ENCODE measurements at regions not wholly inside any gene's neighbourhood (a gene's known extent, or its start where the extent isn't known, plus 50 kb on each side); places are given as distances from the start of the nearest gene placed in this dataset.

DNA sequence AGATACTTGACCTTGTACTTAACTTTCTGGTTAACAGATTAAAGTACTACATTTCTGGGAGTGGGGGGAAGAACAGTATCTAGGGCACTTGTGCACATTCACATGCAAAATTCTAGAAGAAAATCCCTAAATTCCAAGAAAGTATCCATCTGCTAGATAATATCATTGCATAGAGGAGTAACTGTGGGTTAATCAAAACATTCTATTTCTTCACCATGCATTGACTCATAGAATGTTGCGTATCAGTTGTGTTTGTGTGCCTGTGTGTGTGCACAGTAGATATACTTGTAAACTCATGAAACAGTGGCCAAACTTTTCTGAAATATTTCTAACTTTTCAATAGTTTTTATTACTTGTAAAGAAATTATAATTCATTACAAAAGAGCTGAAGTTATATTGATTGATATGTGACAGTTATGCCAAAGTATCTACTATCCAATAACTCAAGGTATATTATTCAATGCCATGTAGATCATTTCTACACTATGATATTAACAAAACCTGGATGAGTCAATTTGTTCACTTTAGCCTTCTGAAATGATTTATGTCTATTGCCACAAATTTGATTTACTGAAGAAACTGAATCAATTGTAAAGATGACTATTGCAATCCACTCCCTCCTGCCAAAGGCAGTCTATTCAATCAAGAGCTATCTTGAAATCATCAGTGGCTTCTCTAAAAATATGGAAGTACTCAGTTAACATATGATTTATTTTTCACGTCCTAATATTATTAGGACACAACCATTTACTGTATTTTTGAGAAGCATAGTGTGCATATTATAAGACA is 756.7 kb upstream of the ARGLU1 start:
- Histone ChIP-seq H3K4me1 (no peaks in the 10 kb centered on the region), H3K27me3 (ENCODE audit: low read depth) (no peaks in the 10 kb centered on the region), H3K4me3 (no peak overlapping the region), H3K27ac (no peak overlapping the region), H3K9me3 (no peaks in the 10 kb centered on the region), H3K36me3 (no peaks in the 10 kb centered on the region)
- DNase-seq (no peak), ATAC-seq (no peak)
- TF ChIP-seq, protein P1, sequence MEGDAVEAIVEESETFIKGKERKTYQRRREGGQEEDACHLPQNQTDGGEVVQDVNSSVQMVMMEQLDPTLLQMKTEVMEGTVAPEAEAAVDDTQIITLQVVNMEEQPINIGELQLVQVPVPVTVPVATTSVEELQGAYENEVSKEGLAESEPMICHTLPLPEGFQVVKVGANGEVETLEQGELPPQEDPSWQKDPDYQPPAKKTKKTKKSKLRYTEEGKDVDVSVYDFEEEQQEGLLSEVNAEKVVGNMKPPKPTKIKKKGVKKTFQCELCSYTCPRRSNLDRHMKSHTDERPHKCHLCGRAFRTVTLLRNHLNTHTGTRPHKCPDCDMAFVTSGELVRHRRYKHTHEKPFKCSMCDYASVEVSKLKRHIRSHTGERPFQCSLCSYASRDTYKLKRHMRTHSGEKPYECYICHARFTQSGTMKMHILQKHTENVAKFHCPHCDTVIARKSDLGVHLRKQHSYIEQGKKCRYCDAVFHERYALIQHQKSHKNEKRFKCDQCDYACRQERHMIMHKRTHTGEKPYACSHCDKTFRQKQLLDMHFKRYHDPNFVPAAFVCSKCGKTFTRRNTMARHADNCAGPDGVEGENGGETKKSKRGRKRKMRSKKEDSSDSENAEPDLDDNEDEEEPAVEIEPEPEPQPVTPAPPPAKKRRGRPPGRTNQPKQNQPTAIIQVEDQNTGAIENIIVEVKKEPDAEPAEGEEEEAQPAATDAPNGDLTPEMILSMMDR (IDR thresholded peaks at IDR 0.05): no peak
- intact Hi-C loops (cut with DNase I): no loop called here

DNA sequence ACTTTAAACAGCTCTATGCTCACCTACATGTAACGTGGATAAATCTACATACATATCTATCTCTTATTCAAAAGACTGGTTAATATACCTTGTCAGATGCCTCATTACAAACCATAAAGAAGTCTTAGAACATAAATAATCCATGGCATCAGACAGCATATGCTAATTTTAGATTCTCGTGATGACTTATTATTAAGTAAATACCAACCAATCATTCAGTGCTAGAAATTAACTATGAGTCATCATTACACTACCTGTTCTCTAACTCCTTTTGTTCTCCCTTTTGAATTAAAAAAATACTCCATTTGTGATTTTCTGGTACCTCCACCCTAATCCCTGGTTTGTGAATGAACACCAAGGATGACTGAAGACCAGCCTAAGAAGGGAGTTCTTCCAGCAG is 754.3 kb upstream of the ARGLU1 start:
- Histone ChIP-seq H3K4me1 (no peaks in the 10 kb centered on the region), H3K36me3 (no peaks in the 10 kb centered on the region), H3K4me3 (no peak overlapping the region), H3K27me3 (ENCODE audit: low read depth) (no peaks in the 10 kb centered on the region), H3K9me3 (no peaks in the 10 kb centered on the region), H3K27ac (no peak overlapping the region)
- ATAC-seq (no peak), DNase-seq (no peak)
- intact Hi-C loops (cut with DNase I): no loop called here
- TF ChIP-seq, protein P1 (IDR thresholded peaks at IDR 0.05): no peak

DNA sequence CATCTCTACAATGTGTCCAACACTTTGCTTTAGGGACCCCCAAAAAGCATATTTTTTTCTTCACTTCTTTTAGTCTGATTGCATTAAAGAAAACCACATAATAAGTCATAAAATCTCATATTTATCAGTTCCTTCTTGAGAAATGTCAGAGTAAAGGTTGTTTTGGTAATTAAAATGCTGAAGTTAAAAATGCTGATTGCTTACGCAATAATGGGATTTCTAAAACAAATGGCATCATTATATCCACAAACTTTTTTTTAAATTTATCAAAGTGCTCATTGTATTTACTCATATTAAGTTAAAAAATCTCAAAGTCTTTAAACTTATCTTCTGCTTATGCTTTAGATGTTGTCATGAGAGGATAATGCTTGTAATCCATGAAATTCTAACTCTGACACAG is 737.2 kb upstream of the ARGLU1 start:
- intact Hi-C loops (cut with DNase I): no loop called here
- no peak for DNase-seq
- Histone ChIP-seq H3K27ac (no peak overlapping the region), H3K4me1 (no peaks in the 10 kb centered on the region), H3K27me3 (ENCODE audit: low read depth) (no peaks in the 10 kb centered on the region), H3K36me3 (no peaks in the 10 kb centered on the region), H3K9me3 (no peaks in the 10 kb centered on the region), H3K4me3 (no peak overlapping the region)
- TF ChIP-seq, protein P1 (IDR thresholded peaks at IDR 0.05): no peak
- no peak for ATAC-seq

DNA sequence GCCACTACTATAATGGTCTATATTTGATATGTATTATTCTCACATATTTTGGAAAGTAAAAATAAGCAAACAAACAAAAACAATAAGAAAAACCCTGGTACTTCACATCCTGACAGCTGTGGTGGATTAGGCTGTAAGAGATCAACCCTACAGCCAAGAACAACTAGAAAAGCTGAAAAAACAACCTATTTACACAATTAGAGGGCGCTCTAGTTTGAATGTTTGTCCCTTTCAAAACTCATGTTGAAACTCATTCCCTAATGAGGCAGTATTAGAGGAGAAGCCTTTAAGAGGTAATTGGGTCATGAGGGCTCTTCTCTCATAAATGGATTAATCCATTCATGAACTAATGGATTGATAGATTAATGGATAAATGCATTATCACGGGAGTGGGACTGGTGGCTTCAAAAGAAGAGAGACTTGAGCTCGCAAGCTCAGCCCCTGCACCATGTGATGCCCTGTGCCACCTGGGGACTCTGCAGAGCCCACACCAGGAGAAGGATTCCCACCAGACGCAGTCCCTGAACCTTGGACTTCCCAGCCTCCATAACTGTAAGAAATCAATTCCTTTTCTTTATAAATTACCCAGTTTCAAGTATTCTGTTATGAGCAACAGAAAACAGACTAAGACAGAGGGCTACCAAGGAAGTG is 733.9 kb upstream of the ARGLU1 start:
- DNase-seq (no peak), ATAC-seq (no peak)
- intact Hi-C loops (cut with DNase I): no loop called here
- TF ChIP-seq, protein P1 (IDR thresholded peaks at IDR 0.05): no peak
- Histone ChIP-seq H3K4me3 (no peak overlapping the region), H3K27me3 (ENCODE audit: low read depth) (no peaks in the 10 kb centered on the region), H3K4me1 (no peaks in the 10 kb centered on the region), H3K9me3 (no peaks in the 10 kb centered on the region), H3K27ac (no peak overlapping the region), H3K36me3 (no peaks in the 10 kb centered on the region)

DNA sequence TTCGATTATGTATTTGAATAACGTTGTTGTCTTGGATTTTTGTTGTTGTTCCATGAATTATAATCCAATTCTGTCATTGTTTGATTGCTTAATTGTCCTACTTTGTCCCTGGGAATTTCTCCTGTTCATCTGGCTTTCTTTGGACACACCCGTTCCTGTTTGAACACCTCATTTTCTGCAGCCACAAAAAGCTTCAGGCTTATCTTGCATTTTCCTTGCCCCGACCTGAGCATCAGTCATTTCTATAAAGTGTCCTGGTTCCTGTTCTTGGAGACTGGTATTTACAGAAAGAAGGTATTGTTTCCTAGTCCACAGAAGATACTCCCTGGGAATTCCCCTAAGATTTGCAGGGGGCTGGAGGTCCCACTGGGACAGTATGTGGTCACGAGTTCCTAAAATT is 731.8 kb upstream of the ARGLU1 start:
- no peak overlapping the region for H3K4me3 ChIP-seq
- no peak overlapping the region for H3K27ac ChIP-seq
- TF ChIP-seq, protein P1 (IDR thresholded peaks at IDR 0.05): no peak
- no peaks in the 10 kb centered on the region for H3K4me1 ChIP-seq
- no peaks in the 10 kb centered on the region for H3K9me3 ChIP-seq
- no peaks in the 10 kb centered on the region for H3K36me3 ChIP-seq
- ATAC-seq (no peak), DNase-seq (no peak)
- intact Hi-C loops (cut with DNase I): no loop called here
- no peaks in the 10 kb centered on the region for H3K27me3 ChIP-seq (ENCODE audit: low read depth)

All from lower lobe of right lung (tissue), 2 donors.